ENCODE measurements at regions not wholly inside any gene's neighbourhood (a gene's known extent, or its start where the extent isn't known, plus 50 kb on each side); places are given as distances from the start of the nearest gene placed in this dataset.
A peak's percentile ranks its signal among the peaks of the same experiment; 100 is the strongest.
"Not testable (repeated sequence)": the region's sequence is repeated elsewhere in the genome, so short reads cannot be mapped to it uniquely, and the experiment has no call there.

DNA sequence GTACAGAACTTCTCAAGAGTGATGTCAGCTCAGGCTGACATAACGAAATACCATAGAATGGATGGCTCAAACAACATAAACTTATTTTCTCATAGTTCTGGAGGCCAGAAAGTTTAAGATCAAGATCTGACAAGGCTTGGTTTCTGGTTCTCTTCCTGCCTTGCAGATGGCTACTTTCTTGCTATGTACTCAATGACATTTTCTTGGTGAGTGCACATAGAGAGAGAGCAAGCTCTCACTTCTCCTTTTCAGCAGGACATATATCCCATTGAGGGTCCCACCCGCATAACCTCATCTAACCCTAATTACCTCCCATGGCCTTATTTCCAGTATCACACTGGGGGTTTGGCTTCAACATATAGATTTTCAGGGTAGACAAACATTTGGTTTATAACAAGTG is 1072.1 kb downstream of the PLOD2 start:
- DNase-seq: no peak

DNA sequence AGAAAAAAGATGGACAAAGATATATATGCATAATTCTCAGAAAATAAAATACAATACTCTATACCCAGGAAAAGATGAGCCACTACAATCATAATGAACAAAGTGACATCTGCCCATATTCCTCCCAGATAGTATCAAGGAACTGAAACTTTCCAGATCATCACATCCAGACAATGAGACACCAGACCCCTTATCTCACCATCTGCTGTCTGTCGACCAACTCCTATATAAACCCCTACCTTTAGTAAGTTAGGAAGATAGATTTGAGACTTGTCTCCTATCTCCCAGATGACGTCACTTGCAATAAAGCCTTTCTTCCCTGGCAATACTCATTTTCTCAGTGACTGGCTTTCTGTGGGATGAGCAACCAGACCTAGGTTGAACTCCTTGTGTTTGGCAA is 1071.6 kb downstream of the PLOD2 start:
- no peak for DNase-seq

DNA sequence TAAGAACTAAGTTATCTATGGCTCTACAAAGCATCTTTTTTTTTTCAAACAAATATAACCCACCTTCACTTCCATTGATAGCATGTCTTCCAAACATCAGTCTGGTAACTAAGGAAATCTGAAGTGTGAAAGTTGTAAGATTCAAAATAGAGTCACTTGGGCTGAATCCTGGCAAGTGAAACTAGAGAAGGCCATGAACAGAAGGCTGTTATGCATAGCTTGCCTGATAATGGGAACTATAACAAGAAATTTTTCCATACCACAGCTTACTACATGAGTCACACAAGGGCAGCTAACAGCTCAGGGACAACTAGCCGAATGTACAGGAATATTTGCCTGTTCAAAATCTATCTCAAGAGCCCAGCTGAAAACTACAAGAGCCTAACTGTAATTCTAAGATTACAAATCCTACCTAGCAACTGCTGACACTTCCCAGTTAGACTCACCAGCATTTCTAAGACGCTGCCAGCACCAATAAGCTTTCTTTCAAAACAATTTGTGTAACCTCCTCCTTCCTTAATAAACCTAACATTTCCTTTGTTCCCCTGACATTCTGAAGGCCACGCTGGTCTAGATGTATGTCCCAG is 1066.5 kb downstream of the PLOD2 start:
- DNase-seq: peak in 1 of 2 experiments; percentile 67

DNA sequence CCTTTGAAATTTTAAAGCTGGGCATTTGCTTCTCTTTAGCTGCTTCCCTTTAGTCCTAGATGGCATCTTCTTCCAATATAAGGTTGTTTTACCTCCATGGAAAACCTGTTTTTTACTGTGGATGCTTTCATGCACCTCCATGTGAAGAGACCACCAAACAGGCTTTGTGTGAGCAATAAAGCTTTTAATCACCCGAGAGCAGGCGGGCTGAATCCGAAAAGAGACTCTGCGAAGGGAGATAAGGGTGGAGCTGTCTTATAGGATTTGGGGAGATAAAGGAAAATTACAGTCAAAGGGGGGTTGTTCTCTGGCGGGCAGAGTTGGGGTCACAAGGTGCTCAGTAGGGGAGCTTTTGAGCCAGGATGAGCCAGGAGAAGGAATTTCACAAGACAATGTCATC is 1049.8 kb downstream of the PLOD2 start:
- not testable (repeated sequence) for DNase-seq

- DNase-seq: no peak
Observed at GRCh38 chr3:145116769-145117168, 1044.2 kb downstream of the PLOD2 start.

- no peak for DNase-seq
Observed at GRCh38 chr3:145118303-145118702, 1042.7 kb downstream of the PLOD2 start.

DNA sequence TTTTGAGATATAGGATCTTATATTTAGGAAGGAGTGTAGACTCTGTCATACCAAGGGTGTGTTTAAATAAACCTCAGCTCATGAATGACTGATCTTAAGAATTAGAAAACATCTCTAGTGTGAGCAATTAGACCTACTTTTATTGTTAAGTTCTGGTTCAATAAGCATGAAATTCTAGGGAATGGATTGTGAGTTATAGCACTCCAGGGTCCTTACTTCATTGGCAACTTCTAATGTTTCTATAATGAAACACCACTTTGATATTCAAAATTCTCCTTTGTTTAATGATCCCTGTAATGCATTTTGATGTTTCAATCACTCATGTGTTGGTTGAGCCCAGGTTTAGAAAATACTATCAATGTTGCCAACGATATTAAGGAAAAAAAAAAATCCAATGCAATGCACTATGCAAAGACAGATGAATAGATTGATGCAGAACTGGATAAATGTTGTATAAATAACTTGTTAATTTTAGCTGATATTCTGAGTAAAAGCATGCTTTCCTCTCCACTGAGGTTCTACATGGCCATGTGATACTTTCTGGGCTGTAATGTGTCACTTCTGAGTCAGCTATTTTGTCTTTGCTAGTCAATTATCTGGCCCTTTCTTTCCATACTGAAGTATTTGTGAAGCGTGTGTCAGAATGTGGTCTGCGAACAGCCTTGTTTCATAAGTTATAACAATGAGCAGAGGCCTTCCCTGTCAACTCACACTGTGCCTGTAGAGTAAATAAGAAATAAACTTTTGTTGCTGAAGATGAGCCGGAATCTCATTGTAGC is 1035.9 kb downstream of the PLOD2 start:
- no peak for DNase-seq

- DNase-seq: no peak
Observed at GRCh38 chr3:145133281-145133680, 1027.7 kb downstream of the PLOD2 start.

GRCh38 chr3:145134738-145135137 is 1026.2 kb downstream of the PLOD2 start:
- no peak for DNase-seq

DNA sequence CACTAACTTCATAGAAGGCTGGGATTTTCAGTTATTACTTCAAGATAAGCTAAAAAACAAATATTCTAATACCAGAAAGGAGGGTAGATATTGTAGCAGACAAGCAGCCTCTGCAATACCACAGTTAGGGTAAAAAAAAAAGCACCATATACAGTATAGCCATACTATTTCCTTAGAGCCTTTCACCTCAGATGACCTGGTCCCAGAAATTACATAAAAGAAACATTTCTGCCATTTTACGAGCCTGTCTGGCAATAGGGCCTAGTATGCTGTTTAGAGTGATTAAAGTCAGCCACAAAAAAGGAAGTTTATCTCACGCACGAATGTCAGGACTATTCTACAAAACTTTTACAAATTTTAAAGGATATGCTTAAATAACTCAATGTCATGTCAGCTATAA is 1016.6 kb downstream of the PLOD2 start:
- DNase-seq: no peak

DNA sequence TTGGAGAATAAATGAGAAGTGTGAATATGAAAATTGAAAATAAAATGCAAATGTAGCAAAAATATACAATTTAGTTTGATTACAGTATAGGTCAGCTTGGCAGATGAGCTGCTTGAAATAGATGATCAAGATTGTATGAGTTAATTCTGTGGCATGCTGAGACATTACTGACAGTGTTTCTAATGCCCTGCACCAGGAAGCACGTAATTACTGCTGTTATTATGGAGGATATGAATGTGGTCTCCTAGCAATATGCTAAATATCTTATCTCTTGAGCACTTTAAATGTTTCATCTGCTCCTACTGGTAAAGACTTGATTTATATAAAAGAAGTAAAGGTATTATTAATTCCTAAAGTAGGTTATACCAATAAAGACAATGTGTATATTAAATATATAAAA is 1015.5 kb downstream of the PLOD2 start:
- no peak for DNase-seq

DNA sequence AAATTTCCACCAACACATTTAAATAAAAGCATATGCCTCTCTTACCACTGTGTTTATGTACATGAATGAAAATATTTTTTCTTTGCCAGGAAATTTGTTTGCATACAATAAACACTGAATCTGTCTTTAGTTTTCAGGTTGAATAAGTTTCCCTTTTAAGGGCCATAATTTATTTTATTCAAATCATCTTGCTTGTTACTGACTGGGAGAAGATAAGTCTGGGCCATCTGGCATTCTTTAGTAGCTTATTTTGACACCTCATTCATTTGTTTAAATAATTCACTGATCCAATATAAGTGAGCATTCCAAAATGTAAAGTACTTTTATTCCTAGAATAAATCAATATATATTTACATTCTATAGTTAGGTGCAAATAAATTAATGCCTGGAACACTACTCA is 1001.3 kb downstream of the PLOD2 start:
- no peak for DNase-seq

- DNase-seq: no peak
Observed at GRCh38 chr3:145170121-145170520, 990.9 kb downstream of the PLOD2 start.

GRCh38 chr3:145175626-145176025 is 985.4 kb downstream of the PLOD2 start:
- DNase-seq: no peak

DNA sequence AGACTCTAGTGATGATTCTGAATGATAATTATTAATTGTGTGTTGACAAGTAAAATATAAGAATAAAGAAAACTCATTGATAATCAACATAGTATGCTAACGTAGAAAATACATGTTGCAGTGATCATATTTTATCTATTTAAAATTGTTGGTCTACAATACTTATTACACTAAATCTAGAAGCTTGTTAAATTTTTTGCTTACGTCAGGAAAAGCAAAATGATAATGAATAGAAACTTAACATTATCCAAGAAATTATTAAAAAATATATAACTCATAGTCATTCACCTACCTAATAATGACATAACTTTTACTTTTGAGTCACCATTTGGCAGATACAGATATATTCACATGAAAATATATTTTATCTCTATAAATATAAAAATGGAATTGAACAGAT is 984.1 kb downstream of the PLOD2 start:
- no peak for DNase-seq

DNA sequence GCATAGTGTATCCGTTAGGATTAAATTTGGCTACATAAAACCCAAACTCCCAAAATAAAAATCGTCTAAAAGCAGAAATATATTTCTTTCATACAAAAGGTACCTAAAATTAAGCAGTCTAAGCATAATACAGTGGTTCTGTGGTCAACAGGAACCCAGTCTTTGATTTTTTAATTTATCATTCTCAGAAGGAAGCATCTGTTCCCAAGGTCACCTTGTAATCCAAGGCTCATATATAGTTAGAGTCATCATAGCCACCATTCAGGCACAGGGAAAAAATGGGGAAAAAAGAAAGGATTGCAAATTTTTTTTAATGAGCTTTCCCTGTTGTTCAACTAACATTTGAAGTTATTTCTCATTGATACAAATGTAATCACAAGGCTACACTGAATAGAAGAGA is 983.2 kb downstream of the PLOD2 start:
- no peak for DNase-seq

- no peak for DNase-seq
Observed at GRCh38 chr3:145182196-145182911, 978.6 kb downstream of the PLOD2 start.

GRCh38 chr3:145183261-145183660 is 977.7 kb downstream of the PLOD2 start:
- no peak for DNase-seq

DNA sequence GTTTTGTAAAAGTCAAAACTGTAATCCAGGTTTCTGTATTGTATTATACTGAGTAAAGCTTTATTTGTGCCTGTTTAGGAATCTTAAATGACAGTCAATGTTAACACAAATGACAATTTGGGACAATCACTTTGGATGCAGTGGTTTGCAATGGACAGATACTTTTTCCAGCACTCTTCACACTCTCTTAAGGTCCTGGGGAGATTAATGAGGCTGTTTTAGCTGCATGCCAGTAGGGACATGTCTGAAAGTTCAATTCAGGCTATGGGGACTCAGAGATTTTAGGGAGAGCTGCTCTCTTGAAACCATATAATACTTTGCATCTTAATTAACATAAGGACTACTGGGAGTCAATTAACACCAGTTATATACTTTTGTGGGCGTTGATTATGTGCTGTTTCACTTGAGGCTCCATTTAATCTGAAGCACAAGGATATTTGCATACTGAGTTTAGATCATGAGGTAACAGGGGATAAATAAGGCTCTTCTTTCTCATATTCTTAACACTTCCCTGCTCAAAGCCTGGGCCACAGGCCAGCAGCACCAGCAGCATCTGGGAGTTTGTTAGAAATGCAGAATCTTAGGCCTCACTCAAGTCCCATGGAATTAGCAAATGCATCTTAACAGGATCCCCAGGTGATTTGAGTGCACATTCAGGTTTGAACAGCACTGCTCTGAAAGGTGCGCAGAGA is 972.8 kb downstream of the PLOD2 start:
- no peak for DNase-seq

DNA sequence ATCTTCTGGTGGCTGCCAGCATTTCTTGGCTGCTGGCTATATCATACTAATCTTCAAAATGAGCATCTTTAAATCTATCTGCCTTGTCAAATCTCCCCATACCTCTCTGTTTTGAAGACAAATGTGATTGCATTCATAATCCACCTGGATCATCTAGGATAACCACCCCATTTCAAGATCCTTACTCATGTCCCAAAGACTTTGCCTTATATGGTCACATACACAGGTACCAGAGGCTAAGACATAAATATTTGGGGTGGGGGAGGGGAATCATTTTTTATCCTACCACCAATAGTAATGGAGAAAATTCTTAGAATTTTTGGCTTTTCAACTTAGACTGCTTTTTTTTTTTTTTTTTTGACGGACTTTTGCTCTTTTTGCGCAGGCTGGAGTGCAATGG is 970.8 kb downstream of the PLOD2 start:
- DNase-seq: no peak

DNA sequence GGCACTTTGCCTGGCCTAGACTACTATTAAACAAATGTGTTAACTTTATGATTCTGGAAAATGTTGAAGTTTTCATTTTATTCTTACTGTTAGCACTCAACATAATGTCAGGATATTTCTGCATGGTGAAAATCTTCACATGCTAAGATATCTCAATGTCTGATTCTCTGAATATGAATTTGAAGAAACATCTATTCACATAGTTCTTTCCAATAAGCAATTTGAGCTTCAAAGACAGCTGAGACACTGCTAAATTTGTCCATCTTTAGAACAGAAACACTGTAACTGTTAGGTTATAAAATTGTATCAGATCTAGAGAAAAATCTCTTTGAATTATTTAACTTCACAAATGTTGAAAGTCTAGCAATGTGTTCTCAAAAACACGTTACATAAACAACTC is 970.2 kb downstream of the PLOD2 start:
- DNase-seq: no peak

GRCh38 chr3:145191543-145191942 is 969.4 kb downstream of the PLOD2 start:
- DNase-seq: no peak

DNA sequence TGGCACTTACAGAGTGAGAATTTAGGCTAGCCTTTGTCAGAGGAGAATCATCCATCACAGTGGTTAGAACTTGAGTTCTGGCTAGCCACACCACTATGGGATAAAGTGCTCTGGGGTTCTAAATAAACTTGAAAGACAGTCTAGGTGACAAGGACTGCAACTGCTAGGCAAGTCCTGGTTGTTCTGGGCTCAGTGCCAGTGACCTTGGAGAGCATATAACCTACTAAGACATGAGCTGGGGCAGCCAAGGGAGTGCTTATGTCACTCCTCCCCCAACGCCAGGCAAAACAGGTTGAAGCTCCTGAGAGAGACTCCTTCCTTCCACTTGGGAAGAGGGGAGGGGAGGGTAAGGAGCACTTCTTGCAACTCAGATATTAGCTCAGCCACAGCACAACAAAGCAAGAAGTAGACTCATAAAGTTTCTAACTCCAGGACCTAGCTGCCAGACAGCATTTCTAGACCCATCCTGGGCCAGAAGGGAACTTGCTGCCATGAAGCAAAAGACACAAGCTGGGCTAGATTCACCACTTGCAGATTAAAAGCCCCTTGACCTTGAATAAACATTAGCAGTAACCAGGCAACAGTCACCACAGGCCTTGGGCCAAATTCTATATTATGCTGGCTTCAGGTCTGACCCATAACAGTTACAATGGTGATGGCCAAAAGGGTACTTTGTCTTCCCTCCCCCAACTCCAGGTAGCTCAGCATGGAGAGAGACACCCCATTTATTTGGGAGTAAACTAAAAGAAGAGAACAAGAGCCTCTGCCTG is 963.7 kb downstream of the PLOD2 start:
- DNase-seq: no peak

Data from SW 1271 (cell line).